Esophagus (tissue), 2 donors: ENCODE measurements at regions not wholly inside any gene's neighbourhood (a gene's known extent, or its start where the extent isn't known, plus 50 kb on each side); places are given as distances from the start of the nearest gene placed in this dataset.
"Not testable (repeated sequence)": the region's sequence is repeated elsewhere in the genome, so short reads cannot be mapped to it uniquely, and the experiment has no call there.

Experiments used
- H3K27ac ChIP-seq, 2 donors: one replicate each; pipeline ENCODE4 v1.5.1; 2013; ENCODE audit warnings: low read depth in 2 of 2, mild to moderate bottlenecking in 2 of 2, inconsistent platforms in 1 of 2, low read length in 1 of 2, moderate library complexity in 1 of 2
- H3K27me3 ChIP-seq, 2 donors: one replicate each; pipeline ENCODE4 v1.6.1; 2013; ENCODE audit warnings: low read length in 2 of 2, control low read depth in 1 of 2, mild to moderate bottlenecking in 1 of 2; ENCODE audit not compliant: insufficient read depth in 2 of 2, control insufficient read depth in 1 of 2
- H3K36me3 ChIP-seq, 2 donors: one replicate each; pipeline ENCODE4 v1.6.1; 2013; ENCODE audit warnings: low read length in 1 of 2; ENCODE audit not compliant: control insufficient read depth in 2 of 2, insufficient read depth in 2 of 2
- H3K4me1 ChIP-seq, 2 donors: one replicate each; pipeline ENCODE4 v1.6.1; 2013; ENCODE audit warnings: low read length in 1 of 2; ENCODE audit not compliant: control insufficient read depth in 2 of 2, insufficient read depth in 2 of 2
- H3K4me3 ChIP-seq, 2 donors: one replicate each; pipeline ENCODE4 v1.5.1; 2013; ENCODE audit warnings: low read length in 2 of 2, mild to moderate bottlenecking in 2 of 2, low read depth in 1 of 2, moderate library complexity in 1 of 2
- H3K9me3 ChIP-seq, 2 donors: one replicate each; pipeline ENCODE4 v1.6.1; 2013; ENCODE audit warnings: mild to moderate bottlenecking in 2 of 2, low read depth in 1 of 2, low read length in 1 of 2, moderate library complexity in 1 of 2; ENCODE audit not compliant: control insufficient read depth in 2 of 2, insufficient read depth in 1 of 2
- WGBS, 2 donors: extraction: QIAGEN DNeasy Blood & Tissue Kit; methylation state at CpG; one replicate each; pipeline ENCODE4 v1.1.7; 2013; 5-methylcytosine and 5-hydroxymethylcytosine counted together
- donor health status: healthy with polysubstance abuse.
- donor health status: Bipolar disorder and iron deficiency.

- Histone ChIP-seq H3K36me3 (no peaks in the 10 kb centered on the region), H3K27ac (no peak overlapping the region)
Observed at GRCh38 chr1:213582976-213583567, 404.7 kb upstream of the PROX1 start.

GRCh38 chr1:213584272-213584671, 403.5 kb upstream of the PROX1 start:
- Histone ChIP-seq H3K36me3 (no peaks in the 10 kb centered on the region), H3K4me3 (no peak overlapping the region), H3K4me1 (no peaks in the 10 kb centered on the region), H3K9me3 (no peaks in the 10 kb centered on the region), H3K27ac (no peak overlapping the region), H3K27me3 (no peaks in the 10 kb centered on the region)
- 61 to 68% methylated on average over 2 of the region's 2 CpGs for WGBS, 2 donors

More at GRCh38 chr1:213582976-213583567, 404.7 kb upstream of the PROX1 start:
- Histone ChIP-seq H3K27me3 (no peaks in the 10 kb centered on the region), H3K9me3 (no peaks in the 10 kb centered on the region), H3K4me3 (no peak overlapping the region), H3K4me1 (no peaks in the 10 kb centered on the region)
- 72 to 80% methylated on average over 6 of the region's 6 CpGs for WGBS, 2 donors

- 76 to 88% methylated on average over 2 of the region's 2 CpGs for WGBS, 2 donors
- Histone ChIP-seq H3K36me3 (no peaks in the 10 kb centered on the region), H3K27ac (no peak overlapping the region), H3K27me3 (no peaks in the 10 kb centered on the region), H3K4me1 (no peaks in the 10 kb centered on the region), H3K9me3 (no peaks in the 10 kb centered on the region), H3K4me3 (no peak overlapping the region)
Observed at GRCh38 chr1:213585402-213585801, 402.4 kb upstream of the PROX1 start.

GRCh38 chr1:213585959-213586586, 401.7 kb upstream of the PROX1 start:
- no peak overlapping the region for H3K27ac ChIP-seq
- no peaks in the 10 kb centered on the region for H3K4me1 ChIP-seq
- 38 to 49% methylated on average over 6 of the region's 6 CpGs for WGBS, 2 donors
- no peak overlapping the region for H3K4me3 ChIP-seq
- no peaks in the 10 kb centered on the region for H3K9me3 ChIP-seq
- H3K27me3 ChIP-seq, result no peaks in the 10 kb centered on the region
- no peaks in the 10 kb centered on the region for H3K36me3 ChIP-seq

- Histone ChIP-seq H3K4me3 (no peak overlapping the region), H3K36me3 (no peaks in the 10 kb centered on the region), H3K27me3 (no peaks in the 10 kb centered on the region), H3K27ac (no peak overlapping the region), H3K4me1 (no peaks in the 10 kb centered on the region), H3K9me3 (no peaks in the 10 kb centered on the region)
- 65 to 83% methylated on average over 1 of the region's 1 CpG for WGBS, 2 donors
Observed at GRCh38 chr1:213586587-213586972, 401.2 kb upstream of the PROX1 start.

GRCh38 chr1:213596729-213597128, 391.0 kb upstream of the PROX1 start:
- no peak overlapping the region for H3K4me3 ChIP-seq
- no peaks in the 10 kb centered on the region for H3K27me3 ChIP-seq
- no peaks in the 10 kb centered on the region for H3K9me3 ChIP-seq
- 71 to 85% methylated on average over 7 of the region's 7 CpGs for WGBS, 2 donors
- H3K36me3 ChIP-seq, result no peaks in the 10 kb centered on the region
- H3K4me1 ChIP-seq, result no peaks in the 10 kb centered on the region
- no peak overlapping the region for H3K27ac ChIP-seq

GRCh38 chr1:213598263-213598662, 389.5 kb upstream of the PROX1 start:
- no peaks in the 10 kb centered on the region for H3K9me3 ChIP-seq

GRCh38 chr1:213600879-213601278, 386.9 kb upstream of the PROX1 start:
- H3K36me3 ChIP-seq, result no peaks in the 10 kb centered on the region
- no peak overlapping the region for H3K4me3 ChIP-seq
- no peaks in the 10 kb centered on the region for H3K4me1 ChIP-seq
- no peak overlapping the region for H3K27ac ChIP-seq
- no peaks in the 10 kb centered on the region for H3K27me3 ChIP-seq
- no peaks in the 10 kb centered on the region for H3K9me3 ChIP-seq

More at GRCh38 chr1:213598263-213598662, 389.5 kb upstream of the PROX1 start:
- Histone ChIP-seq H3K27ac (no peak overlapping the region), H3K36me3 (no peaks in the 10 kb centered on the region), H3K27me3 (no peaks in the 10 kb centered on the region), H3K4me3 (no peak overlapping the region), H3K4me1 (no peaks in the 10 kb centered on the region)
- 90 to 92% methylated on average over 3 of the region's 3 CpGs for WGBS, 2 donors

GRCh38 chr1:213601705-213602104, 386.1 kb upstream of the PROX1 start:
- not testable (repeated sequence) for H3K9me3 ChIP-seq, H3K4me1 ChIP-seq, H3K27me3 ChIP-seq, H3K36me3 ChIP-seq, H3K4me3 ChIP-seq, H3K27ac ChIP-seq

- no peaks in the 10 kb centered on the region for H3K4me1 ChIP-seq
- no peaks in the 10 kb centered on the region for H3K36me3 ChIP-seq
- H3K4me3 ChIP-seq, result no peak overlapping the region
- H3K9me3 ChIP-seq, result no peaks in the 10 kb centered on the region
- WGBS, 2 donors, result 89 to 90% methylated on average over 2 of the region's 2 CpGs
- no peak overlapping the region for H3K27ac ChIP-seq
- H3K27me3 ChIP-seq, result no peaks in the 10 kb centered on the region
Observed at GRCh38 chr1:213602796-213603486, 384.8 kb upstream of the PROX1 start.
